ENCODE measurements at regions not wholly inside any gene's neighbourhood (a gene's known extent, or its start where the extent isn't known, plus 50 kb on each side); places are given as distances from the start of the nearest gene placed in this dataset.
"Not testable (repeated sequence)": the region's sequence is repeated elsewhere in the genome, so short reads cannot be mapped to it uniquely, and the experiment has no call there.

- no peak for DNase-seq
Observed at GRCh38 chr3:82496890-82497560, 735.6 kb upstream of the GBE1 start.

- no peak for DNase-seq
Observed at GRCh38 chr3:82495655-82496054, 734.2 kb upstream of the GBE1 start.

GRCh38 chr3:82494977-82495489 lies 733.6 kb upstream of the GBE1 start:
- DNase-seq, result no peak

GRCh38 chr3:82493858-82494257 lies 732.4 kb upstream of the GBE1 start:
- DNase-seq, result no peak

- DNase-seq, result no peak
Observed at GRCh38 chr3:82475306-82475705, 713.9 kb upstream of the GBE1 start.

- no peak for DNase-seq
Observed at GRCh38 chr3:82474711-82475110, 713.3 kb upstream of the GBE1 start.

- DNase-seq, result no peak
Observed at GRCh38 chr3:82473864-82474541, 712.6 kb upstream of the GBE1 start.

- no peak for DNase-seq
Observed at GRCh38 chr3:82467051-82467450, 705.6 kb upstream of the GBE1 start.

GRCh38 chr3:82462977-82463376 lies 701.5 kb upstream of the GBE1 start:
- DNase-seq, result no peak

GRCh38 chr3:82461049-82461889 lies 699.8 kb upstream of the GBE1 start:
- DNase-seq, result no peak

GRCh38 chr3:82448320-82448719 lies 686.9 kb upstream of the GBE1 start:
- DNase-seq, result no peak

- not testable (repeated sequence) for DNase-seq
Observed at GRCh38 chr3:82428821-82429220, 667.4 kb upstream of the GBE1 start.

GRCh38 chr3:82424031-82424339 lies 662.5 kb upstream of the GBE1 start:
- DNase-seq, result no peak

GRCh38 chr3:82423268-82424030 lies 662.0 kb upstream of the GBE1 start:
- DNase-seq, result no peak

- no peak for DNase-seq
Observed at GRCh38 chr3:82416830-82417229, 655.4 kb upstream of the GBE1 start.

GRCh38 chr3:82416349-82416748 lies 654.9 kb upstream of the GBE1 start:
- DNase-seq, result no peak

GRCh38 chr3:82413171-82413570 lies 651.7 kb upstream of the GBE1 start:
- DNase-seq, result no peak

GRCh38 chr3:82410366-82410765 lies 648.9 kb upstream of the GBE1 start:
- no peak for DNase-seq

- DNase-seq, result no peak
Observed at GRCh38 chr3:82409842-82410241, 648.4 kb upstream of the GBE1 start.

GRCh38 chr3:82392203-82392775 lies 630.8 kb upstream of the GBE1 start:
- DNase-seq, result no peak

GRCh38 chr3:82390868-82391267 lies 629.4 kb upstream of the GBE1 start:
- DNase-seq, result no peak

GRCh38 chr3:82386647-82387046 lies 625.2 kb upstream of the GBE1 start:
- DNase-seq, result no peak

- DNase-seq, result no peak
Observed at GRCh38 chr3:82384181-82384580, 622.7 kb upstream of the GBE1 start.
